ENCODE measurements at regions not wholly inside any gene's neighbourhood (a gene's known extent, or its start where the extent isn't known, plus 50 kb on each side); places are given as distances from the start of the nearest gene placed in this dataset.

GRCh38 chr7:85509476-85509875 lies 322.6 kb upstream of the SEMA3D start:
- Mint-ChIP-seq H3K36me3 (ENCODE audit: insufficient read depth, unreplicated experiment) (no peaks in the 10 kb centered on the region), H3K27me3 (ENCODE audit: insufficient read depth, unreplicated experiment) (no peaks in the 10 kb centered on the region), H3K9me3 (ENCODE audit: unreplicated experiment) (peaks cover 3% of the 10 kb centered on the region), H3K4me3 (ENCODE audit: unreplicated experiment) (no peak overlapping the region), H3K4me1 (ENCODE audit: low read depth, unreplicated experiment) (peaks cover 8% of the 10 kb centered on the region), H3K27ac (ENCODE audit: unreplicated experiment) (no peak overlapping the region)
- no peaks in the 10 kb centered on the region for H3K36me3 ChIP-seq (ENCODE audit: control insufficient read depth, insufficient read depth, low read length)
- H3K4me3 ChIP-seq (ENCODE audit: low read depth, low read length): no peak overlapping the region
- intact Hi-C loops (cut with micrococcal nuclease; ENCODE audit: unreplicated experiment): no loop called here
- CTCF ChIA-PET: no interaction called here
- POLR2A ChIA-PET: no interaction called here
- H3K9me3 ChIP-seq: no peaks in the 10 kb centered on the region
- no peak for TF ChIP-seq CTCF (IDR thresholded peaks at IDR 0.05; ENCODE audit: insufficient read depth in 1 of 2, low read depth in 1 of 2, low read length in 1 of 2, severe bottlenecking in 1 of 2, unreplicated experiment in 1 of 2)
- peak in 1 of 2 experiments; percentile 37 for DNase-seq
- BruUV-seq (replicated peaks): no TSS peak
- H3K27me3 ChIP-seq (replicated peaks; ENCODE audit: control insufficient read depth, insufficient read depth, low read length): no peaks in the 10 kb centered on the region
- 0 out of 2 replicates have a peak, but pooled peaks cover 3% of the 10 kb centered on the region for H3K4me1 ChIP-seq

DNA sequence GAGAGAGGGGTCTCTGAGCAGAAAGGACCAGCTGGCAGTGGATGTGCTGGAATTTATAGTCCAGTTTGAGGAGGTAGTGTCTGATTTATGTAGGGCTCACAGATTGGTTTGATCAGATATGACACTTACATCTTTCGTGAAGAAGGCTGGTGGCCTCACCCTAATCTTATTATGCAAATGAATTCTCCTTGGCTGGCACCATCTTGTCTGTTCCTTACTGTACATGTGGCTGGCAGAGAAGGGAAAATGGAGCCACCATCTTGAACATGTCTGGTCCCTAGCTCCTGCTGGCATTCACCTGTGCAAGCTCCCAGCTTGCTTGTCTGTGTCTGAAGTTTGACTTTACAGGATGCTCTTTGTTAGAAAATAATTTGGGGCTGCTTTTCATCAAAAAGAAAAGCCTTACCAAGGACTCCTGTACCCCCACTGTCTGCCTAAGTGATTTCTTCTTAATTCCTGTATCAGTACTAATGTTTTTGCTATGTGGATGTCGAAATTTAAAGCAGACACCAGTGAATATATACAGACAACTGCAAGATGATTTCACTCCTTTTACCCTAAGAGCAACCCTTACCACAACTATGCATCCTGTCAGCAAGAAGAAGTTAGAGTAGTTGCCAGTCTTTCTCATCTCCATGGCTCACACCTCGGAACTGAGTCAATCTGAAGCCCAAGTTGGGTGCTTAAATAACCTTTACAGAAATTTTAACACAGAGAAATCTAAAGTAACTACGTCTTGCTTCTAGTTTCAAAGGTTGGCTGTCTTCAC lies 322.0 kb upstream of the SEMA3D start:
- Histone ChIP-seq H3K4me1 (no peaks in the 10 kb centered on the region), H3K4me3 (ENCODE audit: low read depth, low read length) (no peak overlapping the region), H3K27me3 (replicated peaks; ENCODE audit: control insufficient read depth, insufficient read depth, low read length) (no peaks in the 10 kb centered on the region), H3K9me3 (no peaks in the 10 kb centered on the region), H3K36me3 (ENCODE audit: control insufficient read depth, insufficient read depth, low read length) (no peaks in the 10 kb centered on the region)
- ChIA-PET POLR2A (no interaction called here), CTCF (no interaction called here)
- no peak for DNase-seq
- no peak for TF ChIP-seq CTCF (IDR thresholded peaks at IDR 0.05; ENCODE audit: insufficient read depth in 1 of 2, low read depth in 1 of 2, low read length in 1 of 2, severe bottlenecking in 1 of 2, unreplicated experiment in 1 of 2)
- H3K27me3 Mint-ChIP-seq (ENCODE audit: insufficient read depth, unreplicated experiment): no peaks in the 10 kb centered on the region
- peaks cover 7% of the 10 kb centered on the region for H3K4me1 Mint-ChIP-seq (ENCODE audit: low read depth, unreplicated experiment)
- no TSS peak for BruUV-seq (replicated peaks)
- no peak overlapping the region for H3K27ac Mint-ChIP-seq (ENCODE audit: unreplicated experiment)
- no peaks in the 10 kb centered on the region for H3K36me3 Mint-ChIP-seq (ENCODE audit: insufficient read depth, unreplicated experiment)
- intact Hi-C loops (cut with micrococcal nuclease; ENCODE audit: unreplicated experiment): no loop called here
- H3K9me3 Mint-ChIP-seq (ENCODE audit: unreplicated experiment): peaks cover 9% of the 10 kb centered on the region
- no peak overlapping the region for H3K4me3 Mint-ChIP-seq (ENCODE audit: unreplicated experiment)

- Mint-ChIP-seq H3K4me3 (ENCODE audit: unreplicated experiment) (no peak overlapping the region), H3K36me3 (ENCODE audit: insufficient read depth, unreplicated experiment) (no peaks in the 10 kb centered on the region), H3K27me3 (ENCODE audit: insufficient read depth, unreplicated experiment) (no peaks in the 10 kb centered on the region), H3K27ac (ENCODE audit: unreplicated experiment) (no peak overlapping the region), H3K9me3 (ENCODE audit: unreplicated experiment) (no peaks in the 10 kb centered on the region), H3K4me1 (ENCODE audit: low read depth, unreplicated experiment) (no peaks in the 10 kb centered on the region)
- Histone ChIP-seq H3K4me3 (ENCODE audit: low read depth, low read length) (no peak overlapping the region), H3K27me3 (replicated peaks; ENCODE audit: control insufficient read depth, insufficient read depth, low read length) (no peaks in the 10 kb centered on the region), H3K4me1 (no peaks in the 10 kb centered on the region), H3K9me3 (no peaks in the 10 kb centered on the region), H3K36me3 (ENCODE audit: control insufficient read depth, insufficient read depth, low read length) (no peaks in the 10 kb centered on the region)
- TF ChIP-seq CTCF (IDR thresholded peaks at IDR 0.05; ENCODE audit: insufficient read depth in 1 of 2, low read depth in 1 of 2, low read length in 1 of 2, severe bottlenecking in 1 of 2, unreplicated experiment in 1 of 2): no peak
- intact Hi-C loops (cut with micrococcal nuclease; ENCODE audit: unreplicated experiment): no loop called here
- no peak for DNase-seq
- POLR2A ChIA-PET: no interaction called here
- CTCF ChIA-PET: no interaction called here
- no TSS peak for BruUV-seq (replicated peaks)
These were observed 311.2 kb upstream of the SEMA3D start for GRCh38 chr7:85498031-85498430.

Data from Caco-2 (cell line).